GM12864 (cell line): ENCODE measurements at regions not wholly inside any gene's neighbourhood (a gene's known extent, or its start where the extent isn't known, plus 50 kb on each side); places are given as distances from the start of the nearest gene placed in this dataset.

Experiments
- DNase-seq: peaks from one replicate; pipeline ENCODE4 v3.0.0-alpha.2; 2011; ENCODE audit warnings: low read depth
- H3K4me3 ChIP-seq: 2 replicates; pipeline ENCODE4 v1.5.1; 2011; ENCODE audit warnings: mild to moderate bottlenecking, low read depth, low read length, control low read depth
- CTCF ChIP-seq: IDR thresholded peaks from 2 replicates; pipeline ENCODE4 v1.5.1; 2011; ENCODE audit warnings: low read depth, mild to moderate bottlenecking, moderate library complexity, low read length, control low read depth, inconsistent platforms; ENCODE audit errors: missing control alignments

- no peak for TF ChIP-seq CTCF
- H3K4me3 ChIP-seq = no peak overlapping the region
- no peak for DNase-seq
Observed at GRCh38 chr15:46461416-46461815, 826.6 kb downstream of the SQOR start.

GRCh38 chr15:46467041-46467440 lies 832.2 kb downstream of the SQOR start:
- no peak for TF ChIP-seq CTCF
- H3K4me3 ChIP-seq = no peak overlapping the region
- DNase-seq = no peak

- TF ChIP-seq CTCF = no peak
- H3K4me3 ChIP-seq = no peak overlapping the region
- DNase-seq = no peak
Observed at GRCh38 chr15:46471096-46471495, 836.3 kb downstream of the SQOR start.

GRCh38 chr15:46489276-46489675 lies 854.4 kb downstream of the SQOR start:
- H3K4me3 ChIP-seq = no peak overlapping the region
- no peak for DNase-seq
- no peak for TF ChIP-seq CTCF

GRCh38 chr15:46496491-46497115 lies 861.8 kb downstream of the SQOR start:
- no peak for DNase-seq
- no peak for TF ChIP-seq CTCF
- no peak overlapping the region for H3K4me3 ChIP-seq

GRCh38 chr15:46502667-46503066 lies 867.8 kb downstream of the SQOR start:
- no peak for DNase-seq
- TF ChIP-seq CTCF = no peak
- H3K4me3 ChIP-seq = no peak overlapping the region

GRCh38 chr15:46518381-46518780 lies 883.6 kb downstream of the SQOR start:
- TF ChIP-seq CTCF = no peak
- H3K4me3 ChIP-seq = no peak overlapping the region
- DNase-seq = no peak
